Central memory CD8-positive, alpha-beta T cell (primary cell): ENCODE measurements at regions not wholly inside any gene's neighbourhood (a gene's known extent, or its start where the extent isn't known, plus 50 kb on each side); places are given as distances from the start of the nearest gene placed in this dataset.

Experiments
- ATAC-seq: fragments of 150-1000 bp; cut with Tn5 transposase; replicated peaks from 2 replicates; pipeline ENCODE4 v1.10.0; 2022; ENCODE audit warnings: mild to moderate bottlenecking, moderate FRiP score, moderate number of reproducible peaks; ENCODE audit not compliant: poor library complexity, severe bottlenecking; ENCODE audit errors: extremely low read depth
- DNase-seq, 2 donors: peaks; one replicate each; pipeline ENCODE4 v3.0.0; 2021; ENCODE audit warnings: low spot score in 2 of 2
- H3K27ac Mint-ChIP-seq: one replicate; pipeline ENCODE4 v1.8.0; 2022; ENCODE audit warnings: low read depth, mild to moderate bottlenecking, moderate library complexity, mixed read lengths
- H3K27me3 Mint-ChIP-seq: one replicate; pipeline ENCODE4 v1.8.0; 2022; ENCODE audit warnings: mixed read lengths
- H3K36me3 Mint-ChIP-seq: one replicate; pipeline ENCODE4 v1.8.0; 2022; ENCODE audit warnings: mild to moderate bottlenecking, moderate library complexity, mixed read lengths; ENCODE audit not compliant: insufficient read depth
- H3K4me1 Mint-ChIP-seq: one replicate; pipeline ENCODE4 v1.8.0; 2022; ENCODE audit warnings: mixed read lengths
- H3K4me3 Mint-ChIP-seq: one replicate; pipeline ENCODE4 v1.8.0; 2022; ENCODE audit warnings: mild to moderate bottlenecking, moderate library complexity, mixed read lengths
- H3K9me3 Mint-ChIP-seq: one replicate; pipeline ENCODE4 v1.8.0; 2022; ENCODE audit warnings: mixed read lengths

DNA sequence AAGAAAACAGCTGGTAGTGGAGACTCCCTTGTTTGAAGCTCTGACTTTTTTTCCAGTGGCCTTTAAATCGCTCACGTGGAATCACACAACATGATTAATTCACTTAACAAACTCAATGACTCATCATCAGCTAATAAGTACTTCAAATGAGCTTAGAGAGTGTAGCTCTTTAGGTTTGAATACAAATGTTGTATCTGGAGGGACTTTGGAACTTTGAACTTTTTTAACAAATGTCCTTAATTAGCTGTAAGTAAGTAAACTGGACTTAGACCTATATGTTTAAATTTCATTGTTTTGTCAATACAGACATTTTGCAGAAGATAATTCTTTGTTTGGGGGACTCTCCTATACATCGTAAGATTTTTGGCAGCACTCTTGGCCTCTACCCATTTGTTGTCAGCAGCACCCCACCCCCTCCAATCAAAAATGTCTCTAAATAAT, 581.1 kb downstream of the SPRY1 start:
- Mint-ChIP-seq H3K4me3 (no peak overlapping the region), H3K36me3 (peaks cover 2% of the 10 kb centered on the region), H3K9me3 (no peaks in the 10 kb centered on the region), H3K27ac (no peak overlapping the region), H3K4me1 (no peaks in the 10 kb centered on the region), H3K27me3 (no peaks in the 10 kb centered on the region)
- ATAC-seq (no peak), DNase-seq (no peak)

- Mint-ChIP-seq H3K27me3 (no peaks in the 10 kb centered on the region), H3K27ac (no peak overlapping the region), H3K4me3 (no peak overlapping the region), H3K9me3 (no peaks in the 10 kb centered on the region), H3K36me3 (no peaks in the 10 kb centered on the region), H3K4me1 (no peaks in the 10 kb centered on the region)
- ATAC-seq, result no peak
- no peak for DNase-seq
Measured at GRCh38 chr4:123978637-123979036, 582.0 kb downstream of the SPRY1 start.

DNA sequence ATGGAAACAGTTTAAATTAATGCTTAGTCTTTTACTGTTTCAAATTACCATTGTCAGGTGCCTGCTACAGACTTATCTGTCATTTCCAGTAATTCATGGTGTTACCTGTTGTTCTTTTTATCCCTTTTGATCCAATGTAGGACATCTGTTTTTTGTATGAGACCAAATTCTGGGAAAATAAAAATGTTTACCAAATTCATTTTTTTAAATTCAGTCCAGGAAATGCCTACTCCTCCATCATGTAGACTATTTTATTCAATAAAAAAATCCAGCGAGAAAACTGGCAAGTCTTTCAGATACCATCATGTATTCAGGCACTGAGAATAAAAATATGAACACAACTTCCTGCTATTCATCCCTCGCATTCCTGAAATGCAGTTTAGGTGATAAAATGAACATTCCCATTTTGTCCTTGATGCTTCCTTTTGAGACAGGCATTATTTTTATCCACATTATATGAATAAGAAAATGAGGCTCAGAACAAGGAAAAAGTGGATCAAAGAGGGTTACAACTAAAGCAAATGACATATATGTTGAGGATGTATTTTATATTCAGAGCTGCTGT, 584.2 kb downstream of the SPRY1 start:
- Mint-ChIP-seq H3K36me3 (no peaks in the 10 kb centered on the region), H3K9me3 (no peaks in the 10 kb centered on the region), H3K27ac (no peak overlapping the region), H3K4me3 (no peak overlapping the region), H3K27me3 (no peaks in the 10 kb centered on the region), H3K4me1 (no peaks in the 10 kb centered on the region)
- DNase-seq (no peak), ATAC-seq (no peak)

GRCh38 chr4:123984886-123985285, 588.3 kb downstream of the SPRY1 start:
- ATAC-seq, result no peak
- no peaks in the 10 kb centered on the region for H3K9me3 Mint-ChIP-seq
- no peaks in the 10 kb centered on the region for H3K4me1 Mint-ChIP-seq
- no peaks in the 10 kb centered on the region for H3K27me3 Mint-ChIP-seq
- no peak overlapping the region for H3K4me3 Mint-ChIP-seq
- H3K27ac Mint-ChIP-seq, result no peak overlapping the region
- no peaks in the 10 kb centered on the region for H3K36me3 Mint-ChIP-seq
- DNase-seq, result no peak

DNA sequence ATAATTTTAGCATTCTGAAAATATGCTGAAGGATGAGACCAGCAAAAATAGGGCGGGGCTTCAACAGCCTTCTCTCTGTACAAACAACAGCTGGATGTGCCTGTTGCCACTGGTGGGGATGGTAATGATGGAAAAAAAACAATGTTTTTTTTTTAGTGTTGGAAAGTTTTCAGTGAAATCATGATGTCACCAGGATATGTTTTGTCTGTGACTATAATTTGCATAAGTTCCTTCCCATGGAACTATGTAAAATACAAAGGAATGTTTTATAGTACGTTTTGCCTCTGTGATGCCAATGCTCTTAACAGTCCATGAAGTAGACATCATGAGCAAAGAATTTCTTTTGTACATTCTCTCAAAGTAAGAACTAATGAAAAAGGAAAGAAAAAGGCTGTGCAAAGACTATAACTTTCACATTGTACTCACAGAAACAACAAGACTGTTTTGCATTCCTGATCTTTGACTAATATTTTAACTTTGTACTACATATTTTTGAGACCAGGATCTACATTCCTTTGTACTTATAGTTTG, 589.7 kb downstream of the SPRY1 start:
- no peaks in the 10 kb centered on the region for H3K4me1 Mint-ChIP-seq
- H3K4me3 Mint-ChIP-seq, result no peak overlapping the region
- no peak overlapping the region for H3K27ac Mint-ChIP-seq
- no peaks in the 10 kb centered on the region for H3K36me3 Mint-ChIP-seq
- DNase-seq, result no peak
- H3K27me3 Mint-ChIP-seq, result no peaks in the 10 kb centered on the region
- no peak for ATAC-seq
- H3K9me3 Mint-ChIP-seq, result no peaks in the 10 kb centered on the region

GRCh38 chr4:123987408-123987807, 590.8 kb downstream of the SPRY1 start:
- ATAC-seq (no peak), DNase-seq (no peak)
- no peaks in the 10 kb centered on the region for H3K27me3 Mint-ChIP-seq
- H3K27ac Mint-ChIP-seq, result no peak overlapping the region
- no peaks in the 10 kb centered on the region for H3K4me1 Mint-ChIP-seq
- H3K9me3 Mint-ChIP-seq, result peaks cover 6% of the 10 kb centered on the region
- H3K36me3 Mint-ChIP-seq, result no peaks in the 10 kb centered on the region
- H3K4me3 Mint-ChIP-seq, result no peak overlapping the region

DNA sequence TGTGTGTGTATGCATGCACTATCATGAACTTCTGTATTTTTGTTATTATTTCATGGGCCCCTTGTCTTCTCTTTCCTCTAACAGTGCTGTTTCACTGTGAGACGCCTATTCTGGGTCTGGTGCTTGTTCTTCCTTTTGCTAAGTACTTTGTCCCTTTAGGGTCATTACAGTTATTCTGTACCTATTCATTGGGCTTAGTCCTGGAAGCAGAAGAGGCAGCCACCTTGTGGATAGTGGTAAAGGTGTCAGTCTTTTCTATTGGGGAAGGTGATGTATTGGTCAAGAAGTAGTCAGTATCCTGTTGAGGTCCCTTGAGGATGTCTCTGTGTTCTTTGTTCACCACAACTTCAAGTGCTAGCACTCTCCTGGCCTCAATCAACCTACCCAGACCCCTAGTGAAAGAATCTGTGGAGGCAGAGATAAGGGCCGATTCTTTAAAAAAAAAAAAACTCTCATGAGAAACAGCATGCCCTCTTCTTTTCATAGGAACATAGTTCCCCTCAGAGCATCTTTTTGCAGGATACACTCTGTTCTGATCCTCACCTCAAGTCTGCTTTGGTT, 593.8 kb downstream of the SPRY1 start:
- no peak overlapping the region for H3K27ac Mint-ChIP-seq
- no peak overlapping the region for H3K4me3 Mint-ChIP-seq
- H3K4me1 Mint-ChIP-seq, result no peaks in the 10 kb centered on the region
- H3K9me3 Mint-ChIP-seq, result peaks cover 15% of the 10 kb centered on the region
- no peak for DNase-seq
- no peaks in the 10 kb centered on the region for H3K36me3 Mint-ChIP-seq
- H3K27me3 Mint-ChIP-seq, result no peaks in the 10 kb centered on the region
- ATAC-seq, result no peak

DNA sequence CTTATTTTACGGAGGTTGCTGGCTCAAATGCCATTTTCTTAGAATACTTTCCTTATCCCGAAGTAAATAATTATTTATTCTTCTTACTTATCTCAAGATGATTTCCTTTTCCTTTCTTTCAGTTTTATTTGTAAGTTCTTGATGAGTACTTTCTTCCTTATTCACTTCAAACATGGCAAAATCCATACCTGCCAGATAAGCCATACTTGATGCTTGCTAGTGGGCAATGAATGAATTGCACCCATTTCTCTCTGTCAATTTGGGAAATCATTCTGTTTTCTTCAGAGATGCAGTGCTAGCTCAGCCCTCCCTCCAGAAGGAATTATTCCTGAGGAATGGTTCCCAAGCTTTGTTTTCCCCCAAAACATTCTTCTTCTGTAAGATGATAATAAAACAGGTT, 598.3 kb downstream of the SPRY1 start:
- ATAC-seq (no peak), DNase-seq (no peak)
- H3K4me1 Mint-ChIP-seq, result no peaks in the 10 kb centered on the region
- H3K36me3 Mint-ChIP-seq, result no peaks in the 10 kb centered on the region
- H3K4me3 Mint-ChIP-seq, result no peak overlapping the region
- H3K27ac Mint-ChIP-seq, result no peak overlapping the region
- H3K9me3 Mint-ChIP-seq, result peaks cover 15% of the 10 kb centered on the region
- no peaks in the 10 kb centered on the region for H3K27me3 Mint-ChIP-seq

- DNase-seq (no peak), ATAC-seq (no peak)
- Mint-ChIP-seq H3K4me3 (no peak overlapping the region), H3K27me3 (no peaks in the 10 kb centered on the region), H3K4me1 (no peaks in the 10 kb centered on the region), H3K9me3 (peaks cover 15% of the 10 kb centered on the region), H3K36me3 (no peaks in the 10 kb centered on the region), H3K27ac (no peak overlapping the region)
Measured at GRCh38 chr4:123995936-123996335, 599.3 kb downstream of the SPRY1 start.

DNA sequence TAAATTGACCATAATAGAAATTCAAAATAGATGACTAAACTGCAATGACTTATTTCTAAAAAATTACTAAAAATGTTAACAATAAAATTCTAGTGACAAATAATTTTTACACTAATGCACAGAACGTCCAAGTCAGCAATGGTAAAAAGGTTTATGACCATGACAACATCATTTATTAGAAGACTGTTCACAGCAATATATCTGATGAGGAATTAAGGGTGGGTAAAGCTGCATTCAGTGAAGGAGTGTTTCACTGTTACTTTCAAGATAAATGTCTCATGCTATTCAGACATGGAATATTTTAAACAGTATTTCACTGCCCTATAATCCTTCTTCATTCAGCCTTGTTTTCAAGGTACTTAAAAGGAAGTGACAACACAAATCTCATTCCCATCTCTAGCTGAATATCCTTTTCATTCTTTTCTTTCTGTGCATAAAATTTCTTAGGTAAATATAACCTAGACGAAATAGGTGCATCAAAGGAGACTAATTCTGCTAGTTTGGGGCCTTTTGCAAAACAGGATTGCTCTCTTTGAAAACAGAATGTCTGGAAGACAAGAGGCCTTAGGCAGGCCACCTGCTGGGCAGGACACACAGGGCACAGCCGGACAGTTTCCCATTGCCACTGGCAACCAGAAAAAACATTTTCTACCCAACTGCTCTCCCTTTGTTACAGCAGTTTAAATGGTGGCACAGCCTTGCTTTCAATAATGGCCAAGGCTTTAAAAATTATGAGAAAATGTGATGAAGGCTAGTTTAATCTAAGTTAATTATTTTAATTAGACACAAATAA, 600.3 kb downstream of the SPRY1 start:
- H3K4me3 Mint-ChIP-seq, result no peak overlapping the region
- DNase-seq, result no peak
- peaks cover 10% of the 10 kb centered on the region for H3K9me3 Mint-ChIP-seq

GRCh38 chr4:123997776-123998449, 601.3 kb downstream of the SPRY1 start:
- Mint-ChIP-seq H3K27me3 (no peaks in the 10 kb centered on the region), H3K4me3 (no peak overlapping the region), H3K4me1 (no peaks in the 10 kb centered on the region), H3K36me3 (no peaks in the 10 kb centered on the region), H3K27ac (no peak overlapping the region), H3K9me3 (peaks cover 9% of the 10 kb centered on the region)
- DNase-seq (no peak), ATAC-seq (no peak)

More for the DNA sequence above, 600.3 kb downstream of the SPRY1 start:
- H3K4me1 Mint-ChIP-seq, result no peaks in the 10 kb centered on the region
- no peaks in the 10 kb centered on the region for H3K27me3 Mint-ChIP-seq
- H3K36me3 Mint-ChIP-seq, result no peaks in the 10 kb centered on the region
- H3K27ac Mint-ChIP-seq, result no peak overlapping the region
- no peak for ATAC-seq

- H3K4me3 Mint-ChIP-seq, result no peak overlapping the region
- no peak for ATAC-seq
- DNase-seq, result no peak
- peaks cover 8% of the 10 kb centered on the region for H3K9me3 Mint-ChIP-seq
- H3K27me3 Mint-ChIP-seq, result no peaks in the 10 kb centered on the region
- no peaks in the 10 kb centered on the region for H3K36me3 Mint-ChIP-seq
- H3K27ac Mint-ChIP-seq, result no peak overlapping the region
- no peaks in the 10 kb centered on the region for H3K4me1 Mint-ChIP-seq
Measured at GRCh38 chr4:124000233-124000632, 603.6 kb downstream of the SPRY1 start.
